ENCODE measurements at regions not wholly inside any gene's neighbourhood (a gene's known extent, or its start where the extent isn't known, plus 50 kb on each side); places are given as distances from the start of the nearest gene placed in this dataset.

DNA sequence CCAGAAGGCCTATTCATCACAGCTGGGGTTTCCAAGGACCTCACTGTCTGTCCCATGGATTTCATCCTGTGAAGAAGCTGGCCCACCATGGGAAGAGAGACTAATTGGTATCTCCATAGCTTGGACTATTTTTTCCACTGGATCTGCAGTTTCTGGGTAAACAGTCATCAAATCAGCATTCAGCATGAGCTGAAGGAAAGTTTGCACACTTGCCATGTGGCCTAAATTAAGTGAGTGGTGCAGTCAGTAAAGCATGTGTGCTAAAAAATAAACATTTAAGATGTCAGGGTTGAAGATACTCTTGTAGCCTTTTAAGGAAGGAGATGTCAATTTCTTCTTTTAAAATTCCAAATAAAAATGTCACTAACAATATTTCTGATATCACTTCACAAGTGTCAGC, 381.1 kb upstream of the ZMIZ1 start:
- Histone ChIP-seq H3K4me3 (ENCODE audit: low read depth, low read length, poor library complexity, severe bottlenecking) (no peak overlapping the region), H3K27me3 (replicated peaks; ENCODE audit: insufficient read depth, low read depth, low read length, poor library complexity) (no peaks in the 10 kb centered on the region), H3K4me1 (ENCODE audit: insufficient read depth, low read length, poor library complexity, severe bottlenecking) (no peaks in the 10 kb centered on the region), H3K27ac (ENCODE audit: low read depth, low read length, poor library complexity, severe bottlenecking) (no peak overlapping the region), H3K36me3 (ENCODE audit: insufficient read depth, low read length, poor library complexity, severe bottlenecking) (no peaks in the 10 kb centered on the region), H3K9me3 (ENCODE audit: low read depth, low read length, poor library complexity, severe bottlenecking) (no peaks in the 10 kb centered on the region)
- intact Hi-C loops (cut with micrococcal nuclease; ENCODE audit: unreplicated experiment) = no loop called here
- TF ChIP-seq CTCF (conservative IDR thresholded peaks at IDR 0.05; ENCODE audit: low read depth, low read length) (no peak), EZH2 (IDR thresholded peaks at IDR 0.05; ENCODE audit: borderline replicate concordance, low read depth, low read length, poor library complexity, severe bottlenecking) (no peak)
- POLR2A ChIA-PET (ENCODE audit: low non-redundant PET) = no interaction called here
- no peak for DNase-seq (ENCODE audit: low spot score)
- BruUV-seq (replicated peaks) = no TSS peak
- CTCF ChIA-PET = no interaction called here

DNA sequence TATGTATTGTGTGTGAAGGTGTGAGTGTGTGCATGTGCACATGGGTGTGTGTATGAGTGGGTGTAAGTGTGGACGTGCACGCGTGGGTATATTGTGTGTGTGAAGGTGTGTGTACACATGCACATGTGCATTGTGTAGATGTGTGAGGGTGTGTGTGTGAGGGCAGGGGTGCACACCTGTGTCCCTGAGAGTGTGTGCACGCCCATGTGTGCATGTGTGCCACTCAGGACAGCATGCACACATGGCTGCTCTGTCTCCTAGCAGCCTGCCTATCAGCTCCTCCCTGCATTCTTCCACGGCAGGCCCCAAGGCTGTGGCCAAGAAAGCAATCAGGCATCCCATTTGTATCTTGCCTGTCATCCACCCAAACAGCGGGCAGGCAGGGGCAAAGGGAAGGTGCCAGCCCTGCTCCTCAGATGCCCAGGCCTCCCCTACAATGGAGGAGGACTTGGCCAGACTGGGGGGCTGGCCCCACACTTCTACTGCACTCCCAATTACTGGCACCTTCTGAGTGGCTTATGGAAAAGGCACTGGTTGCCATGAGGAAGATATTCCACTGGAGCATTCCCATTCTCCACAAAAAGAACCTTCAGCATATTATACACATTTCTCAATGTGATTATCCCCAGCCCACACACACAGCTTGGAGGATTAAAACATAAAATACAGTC, 380.4 kb upstream of the ZMIZ1 start:
- POLR2A ChIA-PET (ENCODE audit: low non-redundant PET) = no interaction called here
- H3K4me3 ChIP-seq (ENCODE audit: low read depth, low read length, poor library complexity, severe bottlenecking) = no peak overlapping the region

DNA sequence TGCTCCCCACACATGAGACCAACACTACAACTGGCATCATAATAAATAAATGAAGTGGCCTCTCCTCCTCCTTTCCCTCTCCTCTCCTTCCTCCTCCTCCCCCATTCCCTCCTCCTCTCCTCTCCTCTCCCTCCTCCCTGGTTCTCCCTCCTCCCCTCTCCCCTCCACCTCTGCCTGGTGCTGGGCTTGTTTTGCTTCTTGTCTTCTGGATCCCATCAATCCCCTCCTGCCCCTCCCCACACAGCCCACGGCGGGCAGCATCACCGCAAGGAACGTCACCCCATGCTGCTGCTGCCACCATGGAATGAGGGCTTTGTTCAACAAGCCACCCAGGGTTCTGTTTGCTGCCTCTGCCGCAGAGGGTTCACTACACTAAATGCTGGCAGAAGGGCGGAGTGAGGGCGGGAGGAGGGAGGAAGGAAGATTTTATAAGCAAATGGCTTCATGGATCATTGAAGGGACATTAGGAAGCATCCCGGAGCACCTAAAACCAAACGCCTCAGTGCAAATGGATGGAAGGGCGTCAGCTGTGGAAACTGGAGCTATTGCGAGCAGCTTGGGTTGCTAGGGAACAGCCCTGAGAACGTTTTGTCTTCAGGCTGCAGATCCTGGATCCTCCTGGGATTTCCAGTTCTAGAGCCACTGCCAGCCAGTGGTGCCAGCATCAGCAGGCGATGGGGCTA, 379.7 kb upstream of the ZMIZ1 start:
- ChIA-PET POLR2A (ENCODE audit: low non-redundant PET) (no interaction called here), CTCF (no interaction called here)
- no peaks in the 10 kb centered on the region for H3K4me1 ChIP-seq (ENCODE audit: insufficient read depth, low read length, poor library complexity, severe bottlenecking)
- TF ChIP-seq EZH2 (IDR thresholded peaks at IDR 0.05; ENCODE audit: borderline replicate concordance, low read depth, low read length, poor library complexity, severe bottlenecking) (no peak), CTCF (conservative IDR thresholded peaks at IDR 0.05; ENCODE audit: low read depth, low read length) (no peak)
- BruUV-seq (replicated peaks) = no TSS peak
- no peak overlapping the region for H3K4me3 ChIP-seq (ENCODE audit: low read depth, low read length, poor library complexity, severe bottlenecking)
- no peaks in the 10 kb centered on the region for H3K36me3 ChIP-seq (ENCODE audit: insufficient read depth, low read length, poor library complexity, severe bottlenecking)
- peak; percentile 23 for DNase-seq (ENCODE audit: low spot score)
- no peak overlapping the region for H3K27ac ChIP-seq (ENCODE audit: low read depth, low read length, poor library complexity, severe bottlenecking)
- intact Hi-C loops (cut with micrococcal nuclease; ENCODE audit: unreplicated experiment) = no loop called here
- no peaks in the 10 kb centered on the region for H3K27me3 ChIP-seq (replicated peaks; ENCODE audit: insufficient read depth, low read depth, low read length, poor library complexity)
- H3K9me3 ChIP-seq (ENCODE audit: low read depth, low read length, poor library complexity, severe bottlenecking) = no peaks in the 10 kb centered on the region

More for the DNA sequence above, 380.4 kb upstream of the ZMIZ1 start:
- no TSS peak for BruUV-seq (replicated peaks)
- H3K36me3 ChIP-seq (ENCODE audit: insufficient read depth, low read length, poor library complexity, severe bottlenecking) = no peaks in the 10 kb centered on the region
- H3K9me3 ChIP-seq (ENCODE audit: low read depth, low read length, poor library complexity, severe bottlenecking) = no peaks in the 10 kb centered on the region
- H3K4me1 ChIP-seq (ENCODE audit: insufficient read depth, low read length, poor library complexity, severe bottlenecking) = no peaks in the 10 kb centered on the region
- CTCF ChIA-PET = no interaction called here
- H3K27ac ChIP-seq (ENCODE audit: low read depth, low read length, poor library complexity, severe bottlenecking) = no peak overlapping the region
- intact Hi-C loops (cut with micrococcal nuclease; ENCODE audit: unreplicated experiment) = no loop called here
- no peak for DNase-seq (ENCODE audit: low spot score)
- TF ChIP-seq EZH2 (IDR thresholded peaks at IDR 0.05; ENCODE audit: borderline replicate concordance, low read depth, low read length, poor library complexity, severe bottlenecking) = no peak
- H3K27me3 ChIP-seq (replicated peaks; ENCODE audit: insufficient read depth, low read depth, low read length, poor library complexity) = no peaks in the 10 kb centered on the region

GRCh38 chr10:78689584-78689935, 379.2 kb upstream of the ZMIZ1 start:
- ChIA-PET CTCF (no interaction called here), POLR2A (ENCODE audit: low non-redundant PET) (no interaction called here)
- DNase-seq (ENCODE audit: low spot score) = no peak
- no peak overlapping the region for H3K27ac ChIP-seq (ENCODE audit: low read depth, low read length, poor library complexity, severe bottlenecking)
- TF ChIP-seq CTCF (conservative IDR thresholded peaks at IDR 0.05; ENCODE audit: low read depth, low read length) (no peak), EZH2 (IDR thresholded peaks at IDR 0.05; ENCODE audit: borderline replicate concordance, low read depth, low read length, poor library complexity, severe bottlenecking) (no peak)
- no TSS peak for BruUV-seq (replicated peaks)
- intact Hi-C loops (cut with micrococcal nuclease; ENCODE audit: unreplicated experiment) = no loop called here
- no peaks in the 10 kb centered on the region for H3K36me3 ChIP-seq (ENCODE audit: insufficient read depth, low read length, poor library complexity, severe bottlenecking)
- H3K9me3 ChIP-seq (ENCODE audit: low read depth, low read length, poor library complexity, severe bottlenecking) = no peaks in the 10 kb centered on the region
- H3K27me3 ChIP-seq (replicated peaks; ENCODE audit: insufficient read depth, low read depth, low read length, poor library complexity) = no peaks in the 10 kb centered on the region
- H3K4me1 ChIP-seq (ENCODE audit: insufficient read depth, low read length, poor library complexity, severe bottlenecking) = no peaks in the 10 kb centered on the region
- H3K4me3 ChIP-seq (ENCODE audit: low read depth, low read length, poor library complexity, severe bottlenecking) = no peak overlapping the region
